AG04449 (cell line): ENCODE measurements at regions not wholly inside any gene's neighbourhood (a gene's known extent, or its start where the extent isn't known, plus 50 kb on each side); places are given as distances from the start of the nearest gene placed in this dataset.

Source experiments
- CTCF ChIA-PET: fragments of 350-600 bp; formaldehyde crosslinking; extraction: SDS; loops from one replicate; lab custom pipeline; 2021; ENCODE audit warnings: antibody characterized with exemption; lab: Yijun Ruan, JAX
- POLR2A ChIA-PET: fragments of 400-600, 350-600 bp; formaldehyde crosslinking; extraction: SDS; loops from one replicate; lab custom pipeline; 2020; ENCODE audit warnings: antibody characterized with exemption, inconsistent platforms; lab: Yijun Ruan, JAX
- DNase-seq: peaks from one replicate; pipeline ENCODE4 v3.0.0-alpha.2; 2010; ENCODE audit warnings: low read depth, low spot score
- H3K4me3 ChIP-seq: 2 replicates; pipeline ENCODE4 v1.5.1; 2011; ENCODE audit warnings: low read depth, mild to moderate bottlenecking, control low read depth, low read length
- CTCF ChIP-seq: IDR thresholded peaks from one replicate; pipeline ENCODE4 v1.5.1; 2011; ENCODE audit warnings: mild to moderate bottlenecking, moderate library complexity, low read length, control low read depth, inconsistent platforms; ENCODE audit not compliant: insufficient read depth; ENCODE audit errors: missing control alignments

DNA sequence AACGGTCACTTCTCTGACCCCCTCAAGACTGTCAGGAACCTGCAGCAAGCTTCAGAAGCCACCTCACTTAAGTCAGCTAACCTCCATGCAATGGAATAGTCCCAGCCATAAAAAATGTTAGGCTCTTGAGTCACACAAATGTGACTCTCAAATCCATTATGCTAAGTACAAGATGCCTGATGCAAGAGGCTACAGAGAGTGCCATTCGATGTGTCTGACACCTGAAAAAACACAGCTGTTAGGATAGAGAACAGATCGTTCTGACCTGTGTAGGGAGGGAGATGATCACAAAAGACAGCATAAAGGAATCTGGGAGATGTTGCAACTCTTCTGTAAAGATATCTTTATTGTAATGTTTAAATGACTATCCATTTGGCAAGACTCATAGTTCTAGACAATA, 712.4 kb downstream of the TBC1D22A start:
- CTCF ChIA-PET, result no interaction called here
- TF ChIP-seq CTCF, result no peak
- POLR2A ChIA-PET, result no interaction called here
- no peak for DNase-seq
- H3K4me3 ChIP-seq, result no peak overlapping the region

GRCh38 chr22:47474464-47474863, 712.0 kb downstream of the TBC1D22A start:
- H3K4me3 ChIP-seq, result no peak overlapping the region
- ChIA-PET POLR2A (no interaction called here), CTCF (no interaction called here)
- DNase-seq, result no peak
- TF ChIP-seq CTCF, result no peak

DNA sequence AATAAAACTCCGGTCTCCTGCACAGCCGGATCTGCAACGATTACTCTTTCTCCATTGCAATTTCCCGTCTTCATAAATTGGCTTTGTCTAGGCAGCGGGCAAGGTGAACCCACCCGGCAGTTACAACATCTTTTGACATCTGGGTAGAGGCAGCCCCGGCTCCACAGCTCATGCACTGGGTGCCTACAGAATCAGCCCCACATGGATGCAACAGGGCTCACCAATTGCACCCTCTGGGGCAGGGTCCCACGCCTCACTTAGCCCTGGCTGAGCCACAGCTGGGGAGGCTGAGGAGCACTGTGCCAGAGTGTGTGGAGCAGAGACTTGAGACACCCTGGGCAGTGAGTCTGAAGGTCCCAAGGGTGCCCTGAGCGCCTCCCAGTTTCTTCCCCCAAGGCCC, 710.2 kb downstream of the TBC1D22A start:
- TF ChIP-seq CTCF, result no peak
- no peak overlapping the region for H3K4me3 ChIP-seq
- POLR2A ChIA-PET, result no interaction called here
- CTCF ChIA-PET, result no interaction called here
- no peak for DNase-seq

DNA sequence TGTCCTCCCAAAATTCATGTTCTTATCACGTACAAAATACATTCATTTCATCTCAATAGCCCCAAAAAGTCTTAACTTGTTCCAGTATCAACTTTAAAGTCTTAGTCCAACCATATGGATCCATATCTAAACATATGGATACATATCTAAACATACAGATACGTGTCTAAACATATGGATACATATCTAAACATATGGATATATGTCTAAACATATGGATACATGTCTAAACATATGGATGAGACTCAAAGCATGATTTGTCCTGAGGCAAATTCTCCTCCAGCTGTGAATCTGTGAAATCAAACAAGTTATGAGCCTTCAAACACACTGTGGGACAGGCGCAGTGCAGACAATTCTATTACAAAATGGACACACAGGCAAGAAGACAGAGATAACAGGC, 709.0 kb downstream of the TBC1D22A start:
- POLR2A ChIA-PET, result no interaction called here
- no peak for TF ChIP-seq CTCF
- no peak overlapping the region for H3K4me3 ChIP-seq
- no peak for DNase-seq
- CTCF ChIA-PET, result no interaction called here

- ChIA-PET CTCF (no interaction called here), POLR2A (no interaction called here)
- no peak overlapping the region for H3K4me3 ChIP-seq
- DNase-seq, result no peak
- no peak for TF ChIP-seq CTCF
These were observed 703.4 kb downstream of the TBC1D22A start for GRCh38 chr22:47465809-47466208.

DNA sequence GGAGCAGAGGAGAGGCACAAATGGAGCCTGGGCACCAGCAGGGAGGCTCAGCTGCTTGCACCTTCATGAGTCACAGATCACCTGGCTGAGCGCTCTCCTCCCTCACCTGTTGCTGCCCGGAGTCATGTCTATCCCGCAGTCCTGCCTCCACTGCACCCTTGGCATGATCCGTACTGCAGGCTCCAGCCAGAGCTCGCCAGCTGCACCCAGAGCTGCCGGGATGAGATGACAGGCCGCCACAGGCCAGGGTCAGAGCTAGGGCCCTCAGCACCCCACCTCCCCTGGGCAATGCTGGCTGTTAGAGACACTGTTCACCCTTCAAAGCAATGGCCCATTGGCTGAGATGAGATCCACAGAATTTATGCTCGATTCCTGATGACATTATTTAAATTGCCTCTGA, 702.8 kb downstream of the TBC1D22A start:
- no peak overlapping the region for H3K4me3 ChIP-seq
- ChIA-PET POLR2A (no interaction called here), CTCF (no interaction called here)
- DNase-seq, result no peak
- TF ChIP-seq CTCF, result no peak
